Dendritic cell treated with granulocyte-macrophage colony-stimulating factor and Interleukin-4, amounts not matched to agents 40 ng/mL and 50 ng/mL, for 4 days (primary cell): ENCODE measurements at regions not wholly inside any gene's neighbourhood (a gene's known extent, or its start where the extent isn't known, plus 50 kb on each side); places are given as distances from the start of the nearest gene placed in this dataset.
"Not testable (repeated sequence)": the region's sequence is repeated elsewhere in the genome, so short reads cannot be mapped to it uniquely, and the experiment has no call there.

ENCODE experiments used
- H3K27ac Mint-ChIP-seq: one replicate; pipeline ENCODE4 v1.8.0; 2022; ENCODE audit warnings: mild to moderate bottlenecking, mixed read lengths
- H3K27me3 Mint-ChIP-seq: one replicate; pipeline ENCODE4 v1.8.0; 2022; ENCODE audit warnings: mild to moderate bottlenecking, mixed read lengths
- H3K36me3 Mint-ChIP-seq: one replicate; pipeline ENCODE4 v1.8.0; 2022; ENCODE audit warnings: low read depth, mixed read lengths
- H3K4me1 Mint-ChIP-seq: one replicate; pipeline ENCODE4 v1.8.0; 2022; ENCODE audit warnings: low read depth, mixed read lengths
- H3K4me3 Mint-ChIP-seq: one replicate; pipeline ENCODE4 v1.8.0; 2022; ENCODE audit warnings: mild to moderate bottlenecking, moderate library complexity, mixed read lengths
- H3K9me3 Mint-ChIP-seq: one replicate; pipeline ENCODE4 v1.8.0; 2022; ENCODE audit warnings: mixed read lengths
- intact Hi-C: fragments of 100-400 bp; cut with micrococcal nuclease; formaldehyde crosslinking; loops from one replicate; pipeline ENCODE4 v1.15.0; 2022

- H3K27me3 Mint-ChIP-seq, result no peaks in the 10 kb centered on the region
- H3K4me1 Mint-ChIP-seq, result no peaks in the 10 kb centered on the region
- no peaks in the 10 kb centered on the region for H3K36me3 Mint-ChIP-seq
- intact Hi-C loops, result no loop called here
- H3K4me3 Mint-ChIP-seq, result no peak overlapping the region
- H3K27ac Mint-ChIP-seq, result no peak overlapping the region
- peaks cover 17% of the 10 kb centered on the region for H3K9me3 Mint-ChIP-seq
Observed at GRCh38 chr4:85018983-85019382, 52.5 kb upstream of the WDFY3 start.

DNA sequence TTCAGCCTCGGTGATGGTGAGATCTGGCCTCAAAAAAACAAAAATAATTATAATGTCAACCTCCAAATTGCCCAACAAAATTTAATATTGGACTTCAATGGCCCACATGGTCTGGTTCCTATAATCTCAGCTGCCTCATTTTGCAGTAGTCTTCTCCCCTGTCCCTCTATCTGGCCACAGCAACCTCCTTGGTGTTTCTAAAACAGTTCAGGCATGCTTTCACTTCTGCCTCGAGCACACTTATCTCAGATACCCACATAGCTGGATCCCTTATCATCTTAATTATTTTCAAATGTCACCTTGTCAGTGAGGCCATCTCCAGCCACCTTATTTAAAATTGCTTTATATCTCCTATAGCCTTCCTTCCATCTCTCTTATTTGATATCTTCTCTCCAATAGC is 52.9 kb upstream of the WDFY3 start:
- no peaks in the 10 kb centered on the region for H3K4me1 Mint-ChIP-seq
- no peak overlapping the region for H3K27ac Mint-ChIP-seq
- H3K27me3 Mint-ChIP-seq, result no peaks in the 10 kb centered on the region
- peaks cover 16% of the 10 kb centered on the region for H3K9me3 Mint-ChIP-seq
- no peaks in the 10 kb centered on the region for H3K36me3 Mint-ChIP-seq
- no peak overlapping the region for H3K4me3 Mint-ChIP-seq
- intact Hi-C loops, result no loop called here

DNA sequence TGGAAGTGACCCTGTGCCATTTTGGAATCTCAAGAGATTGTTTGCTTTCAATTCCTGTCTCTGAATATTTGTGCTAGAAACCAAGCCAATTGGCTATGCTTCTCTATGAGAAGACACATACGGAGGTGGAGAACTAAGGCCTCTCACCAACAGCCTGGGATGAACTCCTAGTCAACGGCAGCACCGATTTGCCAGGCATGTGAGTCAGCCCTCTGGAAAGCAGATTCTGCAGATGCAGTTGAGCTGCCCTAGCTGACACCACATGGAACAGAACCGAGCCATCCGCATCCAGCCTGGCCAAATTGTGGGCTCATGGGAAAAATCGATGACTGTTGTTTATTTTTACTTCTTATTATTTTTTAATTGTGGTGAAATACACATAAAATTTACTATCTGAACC is 58.2 kb upstream of the WDFY3 start:
- H3K27ac Mint-ChIP-seq, result no peak overlapping the region
- H3K4me3 Mint-ChIP-seq, result no peak overlapping the region
- no peaks in the 10 kb centered on the region for H3K27me3 Mint-ChIP-seq
- H3K4me1 Mint-ChIP-seq, result no peaks in the 10 kb centered on the region
- intact Hi-C loops, result no loop called here
- peaks cover 8% of the 10 kb centered on the region for H3K9me3 Mint-ChIP-seq
- no peaks in the 10 kb centered on the region for H3K36me3 Mint-ChIP-seq

DNA sequence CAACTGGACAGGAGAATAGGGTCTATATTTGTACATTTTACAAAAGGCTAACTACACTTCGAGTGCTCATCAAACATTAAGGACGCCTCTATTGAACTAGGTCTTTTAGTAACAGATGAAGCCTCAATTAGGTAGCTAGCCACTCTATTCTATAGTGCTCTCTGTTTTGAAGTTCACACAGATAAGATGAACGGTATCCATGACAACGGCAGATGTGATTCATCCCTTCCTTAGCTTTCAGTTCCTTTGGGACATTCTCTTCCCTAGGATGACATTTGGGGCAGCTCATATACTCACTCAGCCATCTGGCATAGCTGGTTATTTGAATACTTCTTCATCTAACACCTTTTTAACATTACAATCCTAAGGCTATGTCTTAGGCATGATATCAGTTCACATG is 62.4 kb upstream of the WDFY3 start:
- Mint-ChIP-seq H3K4me3 (no peak overlapping the region), H3K27me3 (no peaks in the 10 kb centered on the region), H3K36me3 (no peaks in the 10 kb centered on the region), H3K9me3 (peaks cover 17% of the 10 kb centered on the region), H3K27ac (no peak overlapping the region), H3K4me1 (no peaks in the 10 kb centered on the region)
- intact Hi-C loops, result no loop called here

DNA sequence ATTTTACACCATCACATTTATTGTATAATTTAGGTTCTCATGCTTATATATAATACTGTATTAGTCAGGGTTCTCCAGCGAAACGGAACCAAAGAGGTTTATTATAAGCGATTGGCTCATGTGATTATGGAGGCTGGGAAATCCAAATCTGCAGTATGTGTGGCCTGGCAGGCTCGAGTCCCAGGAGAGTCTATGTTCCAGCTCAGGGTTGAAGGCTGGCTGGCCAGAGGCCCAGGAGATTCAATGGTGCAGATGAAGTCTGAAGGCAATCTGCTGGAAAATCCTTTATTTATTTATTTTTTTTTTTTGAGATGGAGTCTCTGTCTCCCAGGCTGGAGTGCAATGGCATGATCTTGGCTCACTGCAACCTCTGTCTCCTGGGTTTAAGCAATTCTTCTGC is 63.0 kb upstream of the WDFY3 start:
- Mint-ChIP-seq H3K4me1 (no peaks in the 10 kb centered on the region), H3K4me3 (no peak overlapping the region), H3K27me3 (no peaks in the 10 kb centered on the region), H3K27ac (no peak overlapping the region), H3K9me3 (peaks cover 23% of the 10 kb centered on the region), H3K36me3 (no peaks in the 10 kb centered on the region)
- intact Hi-C loops, result no loop called here

GRCh38 chr4:85030156-85030555 is 63.7 kb upstream of the WDFY3 start:
- no peaks in the 10 kb centered on the region for H3K36me3 Mint-ChIP-seq
- no peak overlapping the region for H3K27ac Mint-ChIP-seq
- H3K27me3 Mint-ChIP-seq, result no peaks in the 10 kb centered on the region
- intact Hi-C loops, result no loop called here
- peaks cover 25% of the 10 kb centered on the region for H3K9me3 Mint-ChIP-seq
- H3K4me3 Mint-ChIP-seq, result no peak overlapping the region
- H3K4me1 Mint-ChIP-seq, result no peaks in the 10 kb centered on the region

DNA sequence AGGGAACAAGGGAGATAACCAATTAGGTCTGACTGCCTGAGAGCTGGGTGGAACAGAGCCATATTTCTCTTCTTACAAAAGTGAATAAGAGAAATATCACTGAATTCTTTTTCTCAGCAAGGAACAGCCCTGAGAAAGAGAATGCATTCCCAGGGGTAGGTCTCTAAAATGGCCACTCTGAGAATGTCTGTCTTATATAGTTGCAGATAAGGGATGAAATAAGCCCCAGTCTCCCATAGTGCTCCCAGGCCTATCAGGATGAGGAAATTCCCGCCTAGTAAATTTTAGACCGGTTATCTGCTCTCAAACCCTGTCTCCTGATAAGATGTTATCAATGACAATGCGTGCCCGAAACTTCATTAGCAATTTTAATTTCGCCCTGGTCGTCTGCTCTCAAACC is 67.3 kb upstream of the WDFY3 start:
- H3K36me3 Mint-ChIP-seq, H3K27me3 Mint-ChIP-seq, H3K4me3 Mint-ChIP-seq, intact Hi-C loops, H3K4me1 Mint-ChIP-seq, H3K27ac Mint-ChIP-seq: not testable (repeated sequence)
- peaks cover 25% of the 10 kb centered on the region for H3K9me3 Mint-ChIP-seq

DNA sequence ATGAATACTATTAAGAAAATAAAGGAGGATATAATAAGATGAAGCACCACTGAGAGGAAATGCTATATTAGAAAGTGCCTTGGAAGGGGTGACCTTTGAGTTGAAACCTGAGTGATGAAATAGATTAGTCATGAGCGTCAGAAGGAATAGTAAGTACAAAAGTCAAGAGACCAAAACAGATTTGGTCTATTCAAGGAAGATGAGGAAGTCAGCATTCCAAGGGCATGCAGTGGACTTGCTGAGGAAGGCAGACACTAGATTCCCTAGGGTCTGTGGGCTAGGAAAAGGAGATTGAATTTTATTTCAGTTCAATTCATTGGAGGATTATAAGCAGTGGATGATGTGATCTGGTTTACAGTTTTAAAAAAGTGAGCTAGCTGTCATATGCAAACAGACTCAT is 73.0 kb upstream of the WDFY3 start:
- no peak overlapping the region for H3K4me3 Mint-ChIP-seq
- intact Hi-C loops, result no loop called here
- no peaks in the 10 kb centered on the region for H3K27me3 Mint-ChIP-seq
- no peak overlapping the region for H3K27ac Mint-ChIP-seq
- H3K9me3 Mint-ChIP-seq, result peaks cover 15% of the 10 kb centered on the region
- no peaks in the 10 kb centered on the region for H3K4me1 Mint-ChIP-seq
- H3K36me3 Mint-ChIP-seq, result no peaks in the 10 kb centered on the region

DNA sequence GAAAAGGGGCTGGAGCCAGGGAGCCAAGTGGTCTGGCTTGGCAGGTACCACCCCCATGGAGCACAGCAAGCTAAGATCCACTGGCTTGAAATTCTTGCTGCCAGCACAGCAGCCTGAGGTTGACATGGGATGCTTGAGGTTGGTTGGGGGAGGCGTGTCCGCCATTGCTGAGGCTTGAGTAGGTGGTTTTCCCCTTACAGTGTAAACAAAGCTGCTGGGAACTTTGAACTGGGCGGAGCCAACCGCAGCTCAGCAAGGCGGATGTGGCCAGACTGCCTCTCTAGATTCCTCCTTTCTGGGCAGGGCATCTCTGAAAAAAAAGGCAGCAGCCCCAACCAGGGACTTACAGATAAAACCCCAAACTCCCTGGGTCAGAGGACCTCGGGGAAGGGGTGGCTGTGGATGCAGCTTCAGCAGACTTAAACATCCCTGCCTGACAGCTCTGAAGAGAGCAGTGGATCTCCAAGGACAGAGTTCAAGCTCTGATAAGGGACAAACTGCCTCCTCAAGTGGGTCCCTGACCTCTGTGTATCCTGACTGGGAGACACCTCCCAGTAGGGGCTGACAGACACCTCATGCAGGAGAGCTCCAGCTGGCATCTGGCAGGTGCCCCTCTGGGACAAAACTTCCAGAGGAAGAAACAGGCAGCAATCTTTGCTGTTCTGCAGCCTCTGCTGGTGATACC is 77.5 kb upstream of the WDFY3 start:
- H3K27ac Mint-ChIP-seq, H3K27me3 Mint-ChIP-seq, H3K4me1 Mint-ChIP-seq, H3K4me3 Mint-ChIP-seq, H3K36me3 Mint-ChIP-seq, intact Hi-C loops: not testable (repeated sequence)
- H3K9me3 Mint-ChIP-seq, result peaks cover 18% of the 10 kb centered on the region

DNA sequence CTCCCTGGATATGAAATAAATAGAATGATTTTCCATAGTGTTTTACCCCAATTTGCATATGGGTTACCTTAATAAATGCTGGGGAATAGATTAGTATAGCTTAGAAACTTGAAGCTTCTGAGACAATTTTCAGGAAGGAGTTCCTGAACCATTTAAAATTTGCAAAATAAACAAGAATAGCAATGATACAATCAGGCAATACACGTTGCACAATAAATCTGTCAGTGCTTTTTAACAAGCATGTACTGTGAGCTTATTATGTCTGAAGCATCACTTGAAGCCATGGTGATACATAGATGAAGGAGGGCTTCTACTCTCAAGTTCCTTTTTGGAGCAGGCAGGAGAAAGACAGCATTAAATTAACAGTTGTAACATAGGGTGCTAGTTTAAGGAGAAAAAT is 84.2 kb upstream of the WDFY3 start:
- intact Hi-C loops, result no loop called here
- no peak overlapping the region for H3K27ac Mint-ChIP-seq
- no peaks in the 10 kb centered on the region for H3K4me1 Mint-ChIP-seq
- H3K27me3 Mint-ChIP-seq, result no peaks in the 10 kb centered on the region
- H3K36me3 Mint-ChIP-seq, result no peaks in the 10 kb centered on the region
- H3K4me3 Mint-ChIP-seq, result no peak overlapping the region
- no peaks in the 10 kb centered on the region for H3K9me3 Mint-ChIP-seq

DNA sequence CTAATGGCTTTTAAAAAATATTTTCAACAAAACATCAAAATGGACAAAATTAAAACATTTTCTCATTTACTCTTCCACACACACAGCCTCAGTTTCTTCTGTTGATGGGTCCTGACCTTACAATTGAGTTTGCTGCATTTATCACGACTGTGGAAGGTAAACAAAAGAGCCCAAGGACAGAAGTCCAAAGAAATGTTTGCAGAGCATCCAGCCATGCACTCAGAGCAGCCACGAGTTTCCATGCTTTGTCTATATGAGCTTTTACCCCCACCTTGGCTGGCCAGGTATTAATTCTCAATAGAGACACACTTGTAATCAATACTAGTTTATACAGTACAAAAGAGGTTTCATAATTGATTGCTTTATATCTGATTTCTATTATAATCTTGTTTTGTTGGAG is 85.0 kb upstream of the WDFY3 start:
- no peaks in the 10 kb centered on the region for H3K36me3 Mint-ChIP-seq
- H3K9me3 Mint-ChIP-seq, result no peaks in the 10 kb centered on the region
- H3K4me3 Mint-ChIP-seq, result no peak overlapping the region
- no peaks in the 10 kb centered on the region for H3K27me3 Mint-ChIP-seq
- no peaks in the 10 kb centered on the region for H3K4me1 Mint-ChIP-seq
- H3K27ac Mint-ChIP-seq, result no peak overlapping the region
- intact Hi-C loops, result no loop called here

GRCh38 chr4:85054925-85055324 is 88.4 kb upstream of the WDFY3 start:
- H3K27ac Mint-ChIP-seq, H3K27me3 Mint-ChIP-seq, H3K4me3 Mint-ChIP-seq, H3K4me1 Mint-ChIP-seq, H3K36me3 Mint-ChIP-seq, H3K9me3 Mint-ChIP-seq, intact Hi-C loops: not testable (repeated sequence)

DNA sequence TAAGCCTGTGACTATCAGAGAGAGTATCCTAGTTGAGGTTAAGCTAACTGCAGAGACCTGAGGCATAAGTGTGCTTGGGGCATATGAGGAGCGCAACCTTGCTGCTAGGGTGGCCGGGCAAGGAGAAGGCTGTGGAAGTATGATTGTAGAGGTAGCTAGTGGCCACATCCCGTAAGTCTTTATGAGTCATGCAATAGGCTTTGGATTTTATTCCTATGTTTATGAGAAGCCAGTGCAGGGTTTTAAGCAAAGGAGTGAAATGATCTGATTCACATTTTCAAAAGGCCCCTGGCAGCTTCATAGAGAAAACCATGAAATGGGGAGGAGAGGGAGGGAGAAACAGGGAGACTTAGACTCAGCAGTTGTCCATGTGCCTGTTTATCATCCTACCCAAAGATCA is 92.1 kb upstream of the WDFY3 start:
- Mint-ChIP-seq H3K9me3 (no peaks in the 10 kb centered on the region), H3K27me3 (peaks cover 3% of the 10 kb centered on the region), H3K4me3 (no peak overlapping the region), H3K4me1 (no peaks in the 10 kb centered on the region), H3K36me3 (no peaks in the 10 kb centered on the region), H3K27ac (no peak overlapping the region)
- intact Hi-C loops, result no loop called here

DNA sequence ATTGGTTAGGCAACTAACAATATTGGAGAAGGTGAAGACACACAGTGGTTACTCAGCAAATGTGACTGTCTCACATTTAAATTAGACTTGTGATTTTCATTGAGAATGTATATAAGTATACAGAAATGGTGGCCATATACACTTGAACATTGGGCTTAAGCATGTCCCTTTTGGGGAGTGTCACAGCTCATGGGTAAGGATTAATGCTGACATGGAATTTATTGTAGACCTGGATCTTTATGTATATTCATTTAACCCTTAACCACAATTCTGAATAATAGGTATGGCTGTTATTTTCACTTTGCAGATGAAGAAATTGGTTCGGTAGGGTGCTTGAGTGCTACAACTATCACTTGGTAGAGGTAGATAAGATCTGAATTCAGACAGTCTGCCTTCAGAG is 95.5 kb upstream of the WDFY3 start:
- intact Hi-C loops, result no loop called here
- Mint-ChIP-seq H3K4me1 (no peaks in the 10 kb centered on the region), H3K27ac (no peak overlapping the region), H3K4me3 (no peak overlapping the region), H3K9me3 (no peaks in the 10 kb centered on the region), H3K27me3 (peaks cover 3% of the 10 kb centered on the region), H3K36me3 (no peaks in the 10 kb centered on the region)

DNA sequence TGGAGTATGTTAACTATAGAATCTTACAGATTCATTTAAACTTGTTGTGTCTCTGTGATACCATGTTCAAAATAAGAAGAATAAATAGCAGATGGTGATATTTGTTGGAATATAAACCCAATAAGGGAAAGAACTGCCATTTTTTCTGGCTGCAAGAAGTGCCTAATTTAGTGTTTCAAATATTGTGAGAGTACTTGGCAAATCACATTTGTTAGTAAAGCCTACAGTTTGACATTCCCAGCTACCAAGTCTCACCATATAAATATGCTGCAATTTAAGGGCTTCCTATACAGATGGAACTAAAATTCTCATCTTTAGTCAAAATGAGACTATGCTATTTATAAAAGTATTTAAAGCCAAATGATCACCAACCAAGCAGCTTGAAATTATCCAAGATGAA is 96.0 kb upstream of the WDFY3 start:
- H3K27me3 Mint-ChIP-seq, result peaks cover 3% of the 10 kb centered on the region
- H3K36me3 Mint-ChIP-seq, result no peaks in the 10 kb centered on the region
- H3K4me1 Mint-ChIP-seq, result no peaks in the 10 kb centered on the region
- intact Hi-C loops, result no loop called here
- no peak overlapping the region for H3K4me3 Mint-ChIP-seq
- H3K9me3 Mint-ChIP-seq, result no peaks in the 10 kb centered on the region
- H3K27ac Mint-ChIP-seq, result no peak overlapping the region
